Activated B cell treated with CpG ODN at 0.5 μM for 24 hours (primary cell): ENCODE measurements at regions not wholly inside any gene's neighbourhood (a gene's known extent, or its start where the extent isn't known, plus 50 kb on each side); places are given as distances from the start of the nearest gene placed in this dataset.

Experiments
- ATAC-seq: fragments of 200-7000 bp; cut with Tn5 transposase; one replicate; pipeline ENCODE4 v1.10.0; 2021; ENCODE audit warnings: low read depth, mild to moderate bottlenecking, moderate library complexity
- CTCF ChIA-PET: fragments of 350-600 bp; sonication (Branson Sonifier 250); formaldehyde crosslinking; loops from one replicate; lab custom pipeline; 2021; ENCODE audit warnings: antibody characterized with exemption; lab: Charles Lee
- POLR2A ChIA-PET: fragments of 350-600 bp; sonication (Branson Sonifier 250); formaldehyde crosslinking; loops from one replicate; lab custom pipeline; 2021; ENCODE audit warnings: antibody characterized with exemption; lab: Charles Lee
- DNase-seq: peaks from one replicate; pipeline ENCODE4 v3.0.0; 2022
- H3K27ac Mint-ChIP-seq: one replicate; pipeline ENCODE4 v1.8.0; 2020; ENCODE audit warnings: mixed read lengths
- H3K27me3 Mint-ChIP-seq: one replicate; pipeline ENCODE4 v1.8.0; 2021; ENCODE audit warnings: mixed read lengths
- H3K36me3 Mint-ChIP-seq: one replicate; pipeline ENCODE4 v1.8.0; 2021; ENCODE audit warnings: low read depth, mixed read lengths
- H3K4me1 Mint-ChIP-seq: one replicate; pipeline ENCODE4 v1.8.0; 2021; ENCODE audit warnings: mixed read lengths
- H3K4me3 Mint-ChIP-seq: one replicate; pipeline ENCODE4 v1.8.0; 2020; ENCODE audit warnings: mild to moderate bottlenecking, mixed read lengths
- H3K9me3 Mint-ChIP-seq: one replicate; pipeline ENCODE4 v1.8.0; 2020; ENCODE audit warnings: mixed read lengths
- CTCF ChIP-seq: fragments of 200-600 bp; IDR thresholded peaks from one replicate; pipeline ENCODE4 v1.8.0; 2022; ENCODE audit warnings: antibody characterized with exemption, mild to moderate bottlenecking
- intact Hi-C: fragments of 100-400 bp; cut with micrococcal nuclease; formaldehyde crosslinking; loops from one replicate; pipeline ENCODE4 v1.15.1; 2024

- Mint-ChIP-seq H3K36me3 (no peaks in the 10 kb centered on the region), H3K4me1 (no peaks in the 10 kb centered on the region), H3K4me3 (no peak overlapping the region), H3K9me3 (no peaks in the 10 kb centered on the region), H3K27me3 (no peaks in the 10 kb centered on the region), H3K27ac (no peak overlapping the region)
- intact Hi-C loops, result no loop called here
- ChIA-PET CTCF (no interaction called here), POLR2A (no interaction called here)
- TF ChIP-seq CTCF, result no peak
- DNase-seq (no peak), ATAC-seq (no peak)
Measured at GRCh38 chr4:67120369-67120768, 424.9 kb downstream of the CENPC start.

- POLR2A ChIA-PET, result no interaction called here
- intact Hi-C loops, result no loop called here
- H3K36me3 Mint-ChIP-seq, result no peaks in the 10 kb centered on the region
- H3K27me3 Mint-ChIP-seq, result no peaks in the 10 kb centered on the region
- CTCF ChIA-PET, result no interaction called here
- H3K27ac Mint-ChIP-seq, result no peak overlapping the region
- no peaks in the 10 kb centered on the region for H3K4me1 Mint-ChIP-seq
- ATAC-seq (no peak), DNase-seq (no peak)
- H3K4me3 Mint-ChIP-seq, result no peak overlapping the region
- H3K9me3 Mint-ChIP-seq, result no peaks in the 10 kb centered on the region
- TF ChIP-seq CTCF, result no peak
Measured at GRCh38 chr4:67109276-67109675, 436.0 kb downstream of the CENPC start.

- ATAC-seq (no peak), DNase-seq (no peak)
- TF ChIP-seq CTCF, result no peak
- no peak overlapping the region for H3K4me3 Mint-ChIP-seq
- H3K4me1 Mint-ChIP-seq, result no peaks in the 10 kb centered on the region
- intact Hi-C loops, result no loop called here
- H3K36me3 Mint-ChIP-seq, result no peaks in the 10 kb centered on the region
- H3K27me3 Mint-ChIP-seq, result no peaks in the 10 kb centered on the region
- no peaks in the 10 kb centered on the region for H3K9me3 Mint-ChIP-seq
- ChIA-PET POLR2A (no interaction called here), CTCF (no interaction called here)
- H3K27ac Mint-ChIP-seq, result no peak overlapping the region
Measured at GRCh38 chr4:67106861-67107460, 438.3 kb downstream of the CENPC start.

GRCh38 chr4:67104145-67104544 is 441.2 kb downstream of the CENPC start:
- Mint-ChIP-seq H3K27ac (no peak overlapping the region), H3K27me3 (no peaks in the 10 kb centered on the region), H3K9me3 (no peaks in the 10 kb centered on the region), H3K4me1 (no peaks in the 10 kb centered on the region), H3K4me3 (no peak overlapping the region), H3K36me3 (no peaks in the 10 kb centered on the region)
- DNase-seq, result no peak
- POLR2A ChIA-PET, result no interaction called here
- intact Hi-C loops, result no loop called here
- TF ChIP-seq CTCF, result no peak
- no peak for ATAC-seq
- CTCF ChIA-PET, result no interaction called here

GRCh38 chr4:67103001-67103747 is 442.1 kb downstream of the CENPC start:
- no peaks in the 10 kb centered on the region for H3K4me1 Mint-ChIP-seq
- H3K27me3 Mint-ChIP-seq, result no peaks in the 10 kb centered on the region
- CTCF ChIA-PET, result no interaction called here
- no peak for TF ChIP-seq CTCF
- H3K4me3 Mint-ChIP-seq, result no peak overlapping the region
- POLR2A ChIA-PET, result no interaction called here
- H3K36me3 Mint-ChIP-seq, result no peaks in the 10 kb centered on the region
- no peak for DNase-seq
- intact Hi-C loops, result no loop called here
- no peak for ATAC-seq
- H3K27ac Mint-ChIP-seq, result no peak overlapping the region
- H3K9me3 Mint-ChIP-seq, result no peaks in the 10 kb centered on the region
